ENCODE measurements at regions not wholly inside any gene's neighbourhood (a gene's known extent, or its start where the extent isn't known, plus 50 kb on each side); places are given as distances from the start of the nearest gene placed in this dataset.

DNA sequence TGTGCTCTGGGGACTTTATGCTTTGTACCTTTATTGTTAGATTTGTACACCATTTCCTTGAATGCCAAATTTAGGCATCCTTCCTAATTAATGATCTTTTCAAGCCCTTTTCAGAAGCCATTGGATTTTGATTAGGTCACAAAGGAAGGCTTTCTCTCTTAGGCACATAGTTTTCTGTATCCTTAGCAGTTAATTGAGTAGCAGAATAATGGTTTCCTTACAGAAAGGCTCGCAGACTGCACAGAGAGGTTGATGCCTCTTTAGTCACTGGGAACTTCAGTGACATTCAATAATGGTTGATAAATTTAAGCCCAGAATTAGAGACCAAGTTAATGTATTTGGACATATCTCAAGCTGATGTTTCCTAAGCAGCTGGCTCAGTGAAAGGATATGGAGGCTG, 139.1 kb upstream of the VGLL2 start:
- Histone ChIP-seq H3K9ac (no peak overlapping the region), H2AFZ (no peak overlapping the region), H3K27me3 (replicated peaks; ENCODE audit: insufficient read depth) (no peaks in the 10 kb centered on the region), H3K9me3 (ENCODE audit: low read depth) (no peaks in the 10 kb centered on the region), H3K4me2 (ENCODE audit: unreplicated experiment) (no peak overlapping the region), H3K27ac (no peak overlapping the region), H3K36me3 (ENCODE audit: low read depth) (no peaks in the 10 kb centered on the region), H4K20me1 (ENCODE audit: insufficient read depth) (no peaks in the 10 kb centered on the region), H3K9me2 (ENCODE audit: insufficient read depth) (no peaks in the 10 kb centered on the region), H3K4me1 (ENCODE audit: insufficient read depth) (no peaks in the 10 kb centered on the region), H3K79me2 (ENCODE audit: insufficient read depth) (no peaks in the 10 kb centered on the region), H3K4me3 (no peak overlapping the region), H3F3A (ENCODE audit: insufficient read depth) (no peaks in the 10 kb centered on the region)
- DNase-seq: no peak
- in situ Hi-C loops (cut with MboI): no loop called here
- WGBS, 2 experiments (ENCODE audit: low coverage in 1 of 2, low lambda C conversion rate in 2 of 2, missing lambda C conversion rate in 2 of 2): 7 to 17% methylated on average over 1 of the region's 1 CpG
- TF ChIP-seq EZH2phosphoT487 (IDR thresholded peaks at IDR 0.05; ENCODE audit: insufficient read depth, low read depth) (no peak), EZH2 (IDR thresholded peaks at IDR 0.05; ENCODE audit: insufficient read depth, poor library complexity, severe bottlenecking) (no peak)

DNA sequence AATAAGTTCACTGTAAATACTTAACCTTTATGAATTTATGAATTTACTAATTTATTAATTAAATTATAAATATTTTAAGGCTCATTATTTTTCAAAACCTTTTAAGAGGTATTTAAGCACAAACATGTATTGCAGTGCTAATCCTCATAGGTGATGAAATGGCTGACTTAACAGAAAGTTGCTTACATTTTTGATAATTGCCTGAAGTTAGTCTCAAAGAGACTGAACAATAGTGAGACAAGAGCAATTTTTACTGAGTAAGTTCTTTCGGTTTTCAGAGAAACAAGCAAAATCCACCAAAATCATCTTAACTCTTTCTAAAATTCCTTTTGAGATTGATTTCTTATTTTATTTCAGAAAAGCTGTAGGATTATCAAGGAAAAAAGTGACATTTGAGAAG, 137.3 kb upstream of the VGLL2 start:
- no peaks in the 10 kb centered on the region for H3F3A ChIP-seq (ENCODE audit: insufficient read depth)
- 68 to 71% methylated on average over 1 of the region's 1 CpG for WGBS, 2 experiments (ENCODE audit: low coverage in 1 of 2, low lambda C conversion rate in 2 of 2, missing lambda C conversion rate in 2 of 2)
- H2AFZ ChIP-seq: no peak overlapping the region
- no peaks in the 10 kb centered on the region for H3K9me2 ChIP-seq (ENCODE audit: insufficient read depth)
- no peaks in the 10 kb centered on the region for H3K79me2 ChIP-seq (ENCODE audit: insufficient read depth)
- no peaks in the 10 kb centered on the region for H3K4me1 ChIP-seq (ENCODE audit: insufficient read depth)
- no peaks in the 10 kb centered on the region for H3K27me3 ChIP-seq (replicated peaks; ENCODE audit: insufficient read depth)
- H3K9ac ChIP-seq: no peak overlapping the region
- H3K36me3 ChIP-seq (ENCODE audit: low read depth): no peaks in the 10 kb centered on the region
- H3K27ac ChIP-seq: no peak overlapping the region
- no peak for DNase-seq
- no peak overlapping the region for H3K4me2 ChIP-seq (ENCODE audit: unreplicated experiment)
- in situ Hi-C loops (cut with MboI): no loop called here
- TF ChIP-seq EZH2 (IDR thresholded peaks at IDR 0.05; ENCODE audit: insufficient read depth, poor library complexity, severe bottlenecking) (no peak), EZH2phosphoT487 (IDR thresholded peaks at IDR 0.05; ENCODE audit: insufficient read depth, low read depth) (no peak)
- no peaks in the 10 kb centered on the region for H4K20me1 ChIP-seq (ENCODE audit: insufficient read depth)
- H3K4me3 ChIP-seq: no peak overlapping the region
- H3K9me3 ChIP-seq (ENCODE audit: low read depth): no peaks in the 10 kb centered on the region

- H3K27me3 ChIP-seq (replicated peaks; ENCODE audit: insufficient read depth): no peaks in the 10 kb centered on the region
- WGBS, 2 experiments (ENCODE audit: low coverage in 1 of 2, low lambda C conversion rate in 2 of 2, missing lambda C conversion rate in 2 of 2): 41 to 52% methylated on average over 2 of the region's 2 CpGs
- no peak overlapping the region for H3K27ac ChIP-seq
- H2AFZ ChIP-seq: no peak overlapping the region
- no peaks in the 10 kb centered on the region for H3K36me3 ChIP-seq (ENCODE audit: low read depth)
- H3K4me2 ChIP-seq (ENCODE audit: unreplicated experiment): no peak overlapping the region
- no peaks in the 10 kb centered on the region for H3F3A ChIP-seq (ENCODE audit: insufficient read depth)
- H3K9me2 ChIP-seq (ENCODE audit: insufficient read depth): no peaks in the 10 kb centered on the region
- no peak for DNase-seq
- no peaks in the 10 kb centered on the region for H3K4me1 ChIP-seq (ENCODE audit: insufficient read depth)
- H3K79me2 ChIP-seq (ENCODE audit: insufficient read depth): no peaks in the 10 kb centered on the region
- no peak overlapping the region for H3K9ac ChIP-seq
- no peaks in the 10 kb centered on the region for H4K20me1 ChIP-seq (ENCODE audit: insufficient read depth)
- no peaks in the 10 kb centered on the region for H3K9me3 ChIP-seq (ENCODE audit: low read depth)
- H3K4me3 ChIP-seq: no peak overlapping the region
- in situ Hi-C loops (cut with MboI): no loop called here
- no peak for TF ChIP-seq EZH2phosphoT487 (IDR thresholded peaks at IDR 0.05; ENCODE audit: insufficient read depth, low read depth)
- no peak for TF ChIP-seq EZH2 (IDR thresholded peaks at IDR 0.05; ENCODE audit: insufficient read depth, poor library complexity, severe bottlenecking)
These were observed 135.2 kb upstream of the VGLL2 start for GRCh38 chr6:117130125-117130524.

DNA sequence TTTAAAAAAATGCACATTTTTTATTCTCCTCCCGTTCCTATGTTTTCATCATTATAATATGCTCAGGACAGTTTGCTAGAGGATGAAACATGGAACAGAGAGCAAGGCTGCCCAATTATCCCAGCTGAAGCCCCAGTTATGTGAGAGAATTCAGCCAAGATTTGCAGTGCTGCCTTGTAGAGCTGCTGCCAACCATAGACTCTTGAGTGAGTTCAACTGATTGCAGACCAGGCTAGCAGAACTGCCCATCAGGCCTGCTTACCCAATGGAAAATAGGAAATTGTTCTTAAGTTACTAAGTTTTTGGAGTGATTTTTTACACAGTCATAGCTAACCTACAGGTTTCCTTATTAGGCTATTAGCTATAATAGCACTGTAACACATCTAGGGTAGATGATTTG, 128.7 kb upstream of the VGLL2 start:
- Histone ChIP-seq H3K4me3 (no peak overlapping the region), H3K9me3 (ENCODE audit: low read depth) (no peaks in the 10 kb centered on the region), H4K20me1 (ENCODE audit: insufficient read depth) (no peaks in the 10 kb centered on the region), H3K36me3 (ENCODE audit: low read depth) (no peaks in the 10 kb centered on the region), H3K9ac (no peak overlapping the region), H3K27me3 (replicated peaks; ENCODE audit: insufficient read depth) (no peaks in the 10 kb centered on the region), H3F3A (ENCODE audit: insufficient read depth) (no peaks in the 10 kb centered on the region), H3K4me1 (ENCODE audit: insufficient read depth) (no peaks in the 10 kb centered on the region), H3K27ac (no peak overlapping the region), H3K79me2 (ENCODE audit: insufficient read depth) (no peaks in the 10 kb centered on the region), H3K9me2 (ENCODE audit: insufficient read depth) (no peaks in the 10 kb centered on the region), H3K4me2 (ENCODE audit: unreplicated experiment) (no peak overlapping the region), H2AFZ (no peak overlapping the region)
- in situ Hi-C loops (cut with MboI): no loop called here
- TF ChIP-seq EZH2 (IDR thresholded peaks at IDR 0.05; ENCODE audit: insufficient read depth, poor library complexity, severe bottlenecking): no peak
- no peak for TF ChIP-seq EZH2phosphoT487 (IDR thresholded peaks at IDR 0.05; ENCODE audit: insufficient read depth, low read depth)
- 0% methylated on average over 1 of the region's 1 CpG for WGBS, 2 experiments (ENCODE audit: low coverage in 1 of 2, low lambda C conversion rate in 2 of 2, missing lambda C conversion rate in 2 of 2)
- no peak for DNase-seq

DNA sequence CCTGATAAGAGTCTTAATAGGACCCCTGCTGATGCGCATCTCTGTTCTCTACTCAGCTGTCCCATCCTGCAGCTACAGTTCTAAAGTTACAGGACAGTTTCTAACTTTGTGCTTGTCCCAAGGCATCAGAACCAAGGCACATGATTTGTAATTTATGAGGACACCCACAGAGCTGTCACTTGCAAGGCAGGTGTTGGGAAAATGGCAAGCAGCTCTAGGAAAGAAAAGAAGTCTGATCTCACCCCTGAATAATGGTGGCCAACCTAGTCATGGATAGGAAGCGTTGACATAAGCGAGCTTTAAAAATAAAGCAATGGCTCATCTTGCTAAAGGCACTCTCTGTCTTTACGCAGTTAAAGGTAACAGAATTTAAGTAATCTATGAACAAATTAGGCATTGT, 127.6 kb upstream of the VGLL2 start:
- no peak overlapping the region for H3K27ac ChIP-seq
- H3F3A ChIP-seq (ENCODE audit: insufficient read depth): no peaks in the 10 kb centered on the region
- H3K27me3 ChIP-seq (replicated peaks; ENCODE audit: insufficient read depth): no peaks in the 10 kb centered on the region
- no peaks in the 10 kb centered on the region for H3K4me1 ChIP-seq (ENCODE audit: insufficient read depth)
- no peaks in the 10 kb centered on the region for H4K20me1 ChIP-seq (ENCODE audit: insufficient read depth)
- no peak overlapping the region for H3K4me3 ChIP-seq
- no peak overlapping the region for H3K9ac ChIP-seq
- no peaks in the 10 kb centered on the region for H3K9me2 ChIP-seq (ENCODE audit: insufficient read depth)
- no peaks in the 10 kb centered on the region for H3K79me2 ChIP-seq (ENCODE audit: insufficient read depth)
- H3K36me3 ChIP-seq (ENCODE audit: low read depth): no peaks in the 10 kb centered on the region
- no peak for DNase-seq
- H2AFZ ChIP-seq: no peak overlapping the region
- TF ChIP-seq EZH2 (IDR thresholded peaks at IDR 0.05; ENCODE audit: insufficient read depth, poor library complexity, severe bottlenecking) (no peak), EZH2phosphoT487 (IDR thresholded peaks at IDR 0.05; ENCODE audit: insufficient read depth, low read depth) (no peak)
- no peak overlapping the region for H3K4me2 ChIP-seq (ENCODE audit: unreplicated experiment)
- H3K9me3 ChIP-seq (ENCODE audit: low read depth): no peaks in the 10 kb centered on the region
- WGBS, 2 experiments (ENCODE audit: low coverage in 1 of 2, low lambda C conversion rate in 2 of 2, missing lambda C conversion rate in 2 of 2): 69 to 77% methylated on average over 4 of the region's 4 CpGs
- in situ Hi-C loops (cut with MboI): no loop called here
